ENCODE measurements at regions not wholly inside any gene's neighbourhood (a gene's known extent, or its start where the extent isn't known, plus 50 kb on each side); places are given as distances from the start of the nearest gene placed in this dataset.

GRCh38 chr13:48592688-48593049 is 59.8 kb upstream of the RCBTB2 start:
- no peak for DNase-seq (ENCODE audit: low read depth)
- H3K4me3 ChIP-seq (ENCODE audit: low read depth, low read length) = no peak overlapping the region
- TF ChIP-seq, protein P1, sequence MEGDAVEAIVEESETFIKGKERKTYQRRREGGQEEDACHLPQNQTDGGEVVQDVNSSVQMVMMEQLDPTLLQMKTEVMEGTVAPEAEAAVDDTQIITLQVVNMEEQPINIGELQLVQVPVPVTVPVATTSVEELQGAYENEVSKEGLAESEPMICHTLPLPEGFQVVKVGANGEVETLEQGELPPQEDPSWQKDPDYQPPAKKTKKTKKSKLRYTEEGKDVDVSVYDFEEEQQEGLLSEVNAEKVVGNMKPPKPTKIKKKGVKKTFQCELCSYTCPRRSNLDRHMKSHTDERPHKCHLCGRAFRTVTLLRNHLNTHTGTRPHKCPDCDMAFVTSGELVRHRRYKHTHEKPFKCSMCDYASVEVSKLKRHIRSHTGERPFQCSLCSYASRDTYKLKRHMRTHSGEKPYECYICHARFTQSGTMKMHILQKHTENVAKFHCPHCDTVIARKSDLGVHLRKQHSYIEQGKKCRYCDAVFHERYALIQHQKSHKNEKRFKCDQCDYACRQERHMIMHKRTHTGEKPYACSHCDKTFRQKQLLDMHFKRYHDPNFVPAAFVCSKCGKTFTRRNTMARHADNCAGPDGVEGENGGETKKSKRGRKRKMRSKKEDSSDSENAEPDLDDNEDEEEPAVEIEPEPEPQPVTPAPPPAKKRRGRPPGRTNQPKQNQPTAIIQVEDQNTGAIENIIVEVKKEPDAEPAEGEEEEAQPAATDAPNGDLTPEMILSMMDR (IDR thresholded peaks at IDR 0.05; ENCODE audit: low read depth, low read length, missing control alignments) = no peak

DNA sequence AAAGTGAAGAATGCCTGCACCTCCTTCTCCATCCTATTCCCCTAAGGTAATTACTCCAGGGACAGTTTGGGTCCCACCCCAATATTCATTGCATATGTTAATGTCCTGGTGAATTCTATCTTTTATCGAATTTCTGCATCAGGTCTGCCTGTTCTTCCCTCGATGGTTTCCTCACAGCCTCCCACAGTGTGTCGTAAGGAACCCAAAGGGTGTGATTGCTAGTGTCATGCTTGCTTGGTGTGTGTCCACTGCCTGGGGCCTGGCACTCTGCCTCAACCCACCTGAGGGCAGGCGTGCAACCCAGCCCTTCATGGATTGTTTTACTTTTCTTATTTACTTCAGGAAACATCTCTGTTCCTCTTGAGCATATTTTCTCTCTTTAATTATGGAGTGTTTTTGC is 60.2 kb upstream of the CYSLTR2 start:
- TF ChIP-seq, protein P1 (IDR thresholded peaks at IDR 0.05; ENCODE audit: low read depth, low read length, missing control alignments) = no peak
- no peak for DNase-seq (ENCODE audit: low read depth)
- H3K4me3 ChIP-seq (ENCODE audit: low read depth, low read length) = no peak overlapping the region

- DNase-seq (ENCODE audit: low read depth) = no peak
- no peak overlapping the region for H3K4me3 ChIP-seq (ENCODE audit: low read depth, low read length)
- TF ChIP-seq, protein P1 (IDR thresholded peaks at IDR 0.05; ENCODE audit: low read depth, low read length, missing control alignments) = no peak
These were observed 59.5 kb upstream of the CYSLTR2 start for GRCh38 chr13:48594096-48594815.

GRCh38 chr13:48595431-48596429 is 58.0 kb upstream of the CYSLTR2 start:
- TF ChIP-seq, protein P1 (IDR thresholded peaks at IDR 0.05; ENCODE audit: low read depth, low read length, missing control alignments) = peak; percentile 66
- DNase-seq (ENCODE audit: low read depth) = peak; percentile 47
- no peak overlapping the region for H3K4me3 ChIP-seq (ENCODE audit: low read depth, low read length)

GRCh38 chr13:48600374-48601364 is 53.1 kb upstream of the CYSLTR2 start:
- no peak for DNase-seq (ENCODE audit: low read depth)
- no peak overlapping the region for H3K4me3 ChIP-seq (ENCODE audit: low read depth, low read length)
- TF ChIP-seq, protein P1 (IDR thresholded peaks at IDR 0.05; ENCODE audit: low read depth, low read length, missing control alignments) = no peak

DNA sequence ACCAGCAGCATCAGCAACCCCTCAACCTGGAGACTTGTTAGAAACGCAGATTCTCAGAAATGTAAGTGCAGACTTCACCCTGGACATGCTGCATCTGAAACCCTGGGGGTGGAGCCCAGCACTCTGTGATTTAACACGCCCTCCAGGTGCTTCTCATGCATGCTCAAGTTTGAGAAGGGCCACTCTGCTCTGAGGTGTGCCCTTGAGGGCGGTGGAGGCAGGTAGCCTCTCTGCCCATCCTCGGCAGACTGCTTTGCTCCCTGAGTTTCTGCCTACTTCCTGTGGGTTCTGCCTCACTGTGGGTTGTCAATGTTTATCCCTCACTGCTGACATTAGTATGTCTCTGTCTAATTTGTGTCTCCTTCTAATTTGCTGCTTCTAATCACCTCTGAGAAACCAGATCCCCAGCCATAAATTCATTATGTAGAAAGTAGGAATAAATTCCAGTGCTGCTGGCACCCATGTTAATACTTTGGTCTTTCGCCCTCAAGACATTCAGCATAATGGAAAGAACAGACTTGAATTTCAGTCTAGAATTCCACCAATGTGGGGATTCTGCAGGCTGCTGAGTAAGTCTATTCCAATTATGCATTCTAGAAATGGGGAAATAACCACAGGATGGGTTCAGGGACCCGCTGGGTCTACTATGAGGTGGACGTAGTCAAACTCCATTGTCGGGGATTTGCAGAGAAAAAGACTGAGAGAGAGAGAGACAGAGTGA is 51.3 kb upstream of the CYSLTR2 start:
- no peak for DNase-seq (ENCODE audit: low read depth)
- TF ChIP-seq, protein P1 (IDR thresholded peaks at IDR 0.05; ENCODE audit: low read depth, low read length, missing control alignments) = no peak
- H3K4me3 ChIP-seq (ENCODE audit: low read depth, low read length) = no peak overlapping the region

Measured in GM12864 (cell line).